Prostate gland (tissue), 2 donors: ENCODE measurements at regions not wholly inside any gene's neighbourhood (a gene's known extent, or its start where the extent isn't known, plus 50 kb on each side); places are given as distances from the start of the nearest gene placed in this dataset.

Experiments used
- POLR2A ChIP-seq: fragments of 450-650 bp; IDR thresholded peaks from one replicate; pipeline ENCODE4 v1.6.1; 2016; ENCODE audit warnings: antibody characterized with exemption, mild to moderate bottlenecking
- POLR2AphosphoS5 ChIP-seq: sonication (generic); formaldehyde crosslinking; IDR thresholded peaks from one replicate; pipeline ENCODE4 v1.6.1; 2017; ENCODE audit warnings: antibody characterized with exemption
- TF ChIP-seq, protein P1 (sequence below), 4 experiments: fragments of 200-600 bp in 2 of 4; fragments of 450-650 bp in 2 of 4; sonication (generic) in 2 of 4; IDR thresholded peaks; 1 replicate in 3 of 4; 2 replicates in 1 of 4; pipeline ENCODE4 v1.5.1; 2016 to 2019; ENCODE audit warnings: antibody characterized with exemption in 4 of 4, mild to moderate bottlenecking in 2 of 4, moderate library complexity in 2 of 4

DNA sequence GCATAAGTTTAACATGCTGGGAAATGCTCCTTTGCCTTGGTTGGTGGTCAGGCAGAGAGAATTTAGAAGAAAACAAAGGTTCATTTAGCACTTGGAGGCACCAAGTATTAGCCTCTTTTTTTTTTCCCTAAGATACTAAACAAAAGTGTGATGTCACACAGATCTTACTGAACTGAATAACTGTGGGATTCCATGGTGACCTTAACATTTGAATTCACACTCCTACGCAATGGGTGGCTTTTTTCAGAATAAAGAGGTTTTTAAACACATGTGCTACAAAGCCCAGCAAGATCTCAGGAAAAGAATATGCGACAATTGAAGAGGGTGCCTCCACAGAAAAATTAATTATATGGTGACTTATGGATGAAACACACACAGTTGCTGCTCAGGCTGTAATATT, 133.4 kb upstream of the ABCB5 start:
- TF ChIP-seq, protein P1, sequence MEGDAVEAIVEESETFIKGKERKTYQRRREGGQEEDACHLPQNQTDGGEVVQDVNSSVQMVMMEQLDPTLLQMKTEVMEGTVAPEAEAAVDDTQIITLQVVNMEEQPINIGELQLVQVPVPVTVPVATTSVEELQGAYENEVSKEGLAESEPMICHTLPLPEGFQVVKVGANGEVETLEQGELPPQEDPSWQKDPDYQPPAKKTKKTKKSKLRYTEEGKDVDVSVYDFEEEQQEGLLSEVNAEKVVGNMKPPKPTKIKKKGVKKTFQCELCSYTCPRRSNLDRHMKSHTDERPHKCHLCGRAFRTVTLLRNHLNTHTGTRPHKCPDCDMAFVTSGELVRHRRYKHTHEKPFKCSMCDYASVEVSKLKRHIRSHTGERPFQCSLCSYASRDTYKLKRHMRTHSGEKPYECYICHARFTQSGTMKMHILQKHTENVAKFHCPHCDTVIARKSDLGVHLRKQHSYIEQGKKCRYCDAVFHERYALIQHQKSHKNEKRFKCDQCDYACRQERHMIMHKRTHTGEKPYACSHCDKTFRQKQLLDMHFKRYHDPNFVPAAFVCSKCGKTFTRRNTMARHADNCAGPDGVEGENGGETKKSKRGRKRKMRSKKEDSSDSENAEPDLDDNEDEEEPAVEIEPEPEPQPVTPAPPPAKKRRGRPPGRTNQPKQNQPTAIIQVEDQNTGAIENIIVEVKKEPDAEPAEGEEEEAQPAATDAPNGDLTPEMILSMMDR (IDR thresholded peaks at IDR 0.05), result no peak
- no peak for TF ChIP-seq POLR2A
- no peak for TF ChIP-seq POLR2AphosphoS5
